HG03159 (cell line): ENCODE measurements at regions not wholly inside any gene's neighbourhood (a gene's known extent, or its start where the extent isn't known, plus 50 kb on each side); places are given as distances from the start of the nearest gene placed in this dataset.
"Not testable (repeated sequence)": the region's sequence is repeated elsewhere in the genome, so short reads cannot be mapped to it uniquely, and the experiment has no call there.

ENCODE experiments used
- ATAC-seq: cut with Tn5 transposase; IDR thresholded peaks from one replicate; pipeline ENCODE4 v1.9.1; 2021; ENCODE audit warnings: mild to moderate bottlenecking, moderate library complexity; ENCODE audit not compliant: unreplicated experiment

DNA sequence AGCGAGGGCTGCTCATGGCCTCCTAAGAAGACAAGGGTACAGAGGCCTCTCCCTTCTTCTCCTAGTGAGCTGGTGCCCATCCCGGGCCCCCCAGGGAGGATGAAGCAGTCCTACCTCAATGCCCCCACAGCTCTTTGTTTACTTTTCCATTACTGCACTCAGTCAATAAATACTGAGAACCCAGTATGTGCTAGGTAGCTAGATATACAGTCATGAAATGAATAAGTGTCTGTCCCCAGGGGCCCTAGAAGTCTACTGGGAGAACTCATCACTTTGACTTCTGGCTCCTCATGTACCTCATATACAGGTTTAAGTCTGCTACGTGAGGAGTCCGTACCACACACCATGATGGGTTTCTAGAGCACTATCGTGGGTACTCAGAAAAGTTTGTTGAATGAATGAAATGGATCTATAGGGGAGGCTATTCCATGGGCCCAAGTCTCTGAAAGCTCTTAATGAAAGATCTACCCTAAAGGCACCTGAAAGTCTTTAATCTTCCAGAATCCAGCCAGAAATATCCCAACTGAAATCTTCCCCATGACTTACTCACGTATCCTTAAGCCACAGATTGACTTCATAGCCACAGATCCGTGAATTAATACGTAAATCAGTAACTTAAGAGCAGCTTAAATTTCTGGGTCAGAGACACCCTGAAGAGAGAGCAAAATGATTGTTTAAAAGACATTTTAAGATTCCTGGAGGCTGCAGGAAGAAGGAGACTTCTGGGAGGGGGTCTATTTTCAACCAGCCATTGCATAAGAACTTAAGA, 51.6 kb upstream of the POMP start:
- no peak for ATAC-seq

DNA sequence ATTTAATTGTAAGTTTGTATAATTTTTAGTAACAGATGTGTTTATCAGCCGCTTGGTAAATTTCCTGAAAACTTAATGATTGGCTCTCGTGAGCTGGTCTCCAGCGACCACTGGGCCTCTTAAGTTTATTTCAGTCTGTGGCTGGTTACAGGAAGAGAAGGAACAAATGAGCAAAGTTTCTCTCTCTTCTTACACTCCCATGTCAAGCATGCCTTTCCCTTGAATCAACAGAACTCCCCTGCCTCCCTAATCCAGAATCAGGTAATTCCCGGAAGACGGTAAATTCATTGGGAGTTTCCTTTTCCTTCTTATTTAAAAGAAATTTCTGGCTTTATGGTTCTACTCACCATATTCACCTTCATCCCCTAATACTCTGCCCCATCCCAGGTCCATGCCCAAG, 52.5 kb upstream of the POMP start:
- ATAC-seq, result no peak

DNA sequence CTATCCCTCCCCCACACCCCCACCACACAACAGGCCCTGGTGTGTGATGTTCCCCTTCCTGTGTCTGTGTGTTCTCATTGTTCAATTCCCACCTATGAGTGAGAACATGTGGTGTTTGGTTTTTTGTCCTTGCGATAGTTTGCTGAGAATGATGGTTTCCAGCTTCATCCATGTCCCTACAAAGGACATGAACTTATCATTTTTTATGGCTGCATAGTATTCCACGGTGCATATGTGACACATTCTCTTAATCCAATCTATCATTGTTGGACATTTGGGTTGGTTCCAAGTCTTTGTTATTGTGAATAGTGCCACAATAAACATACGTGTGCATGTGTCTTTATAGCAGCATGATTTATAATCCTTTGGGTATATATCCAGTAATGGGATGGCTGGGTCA, 53.8 kb upstream of the POMP start:
- not testable (repeated sequence) for ATAC-seq

DNA sequence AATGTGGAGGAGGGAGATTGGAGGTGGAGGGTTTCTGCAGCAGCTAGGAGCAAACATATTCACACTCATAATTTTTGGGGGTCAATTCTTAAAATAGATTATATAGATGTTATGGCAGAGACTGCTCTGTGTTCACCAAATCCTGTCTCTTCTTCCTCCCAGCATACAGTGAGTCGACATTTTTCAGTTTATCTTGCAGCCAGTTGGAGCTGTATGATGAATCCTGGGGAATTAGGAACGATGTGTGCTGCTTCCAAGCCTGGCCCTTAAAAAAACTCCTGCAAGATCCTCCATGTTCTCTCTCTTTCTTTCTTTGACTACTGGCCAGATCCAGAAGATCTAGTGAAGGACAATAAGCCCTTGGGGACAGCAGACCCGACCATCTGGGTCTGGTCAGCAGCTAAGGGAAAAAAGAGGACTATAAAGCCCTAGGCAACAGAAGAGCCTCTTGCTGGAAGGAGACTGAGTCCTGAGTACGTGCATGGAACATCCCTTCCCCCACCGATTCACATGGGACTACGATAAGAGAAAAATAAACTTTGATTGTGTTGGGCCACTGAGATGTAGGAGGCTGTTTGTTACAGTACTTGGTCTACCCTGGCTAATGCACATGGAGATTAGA, 55.8 kb upstream of the POMP start:
- no peak for ATAC-seq

DNA sequence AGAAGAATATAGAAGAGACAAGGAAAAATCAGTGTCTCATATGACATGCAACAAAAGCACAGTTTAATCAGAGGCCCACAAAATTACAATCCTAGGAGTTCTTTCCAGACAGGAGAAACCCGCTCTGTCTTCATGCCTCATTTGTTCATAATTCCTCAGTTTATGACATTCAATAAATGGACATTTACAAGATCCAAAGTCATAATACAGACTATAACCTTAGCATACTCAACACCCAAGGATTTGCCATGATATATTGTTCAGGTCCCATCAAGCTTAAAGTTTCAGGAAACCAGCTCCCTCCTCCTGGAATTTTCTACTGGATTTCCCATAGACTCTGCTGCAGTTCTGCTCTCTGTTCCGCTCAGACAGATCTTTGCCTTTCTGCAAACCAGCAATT, 56.4 kb upstream of the POMP start:
- no peak for ATAC-seq

DNA sequence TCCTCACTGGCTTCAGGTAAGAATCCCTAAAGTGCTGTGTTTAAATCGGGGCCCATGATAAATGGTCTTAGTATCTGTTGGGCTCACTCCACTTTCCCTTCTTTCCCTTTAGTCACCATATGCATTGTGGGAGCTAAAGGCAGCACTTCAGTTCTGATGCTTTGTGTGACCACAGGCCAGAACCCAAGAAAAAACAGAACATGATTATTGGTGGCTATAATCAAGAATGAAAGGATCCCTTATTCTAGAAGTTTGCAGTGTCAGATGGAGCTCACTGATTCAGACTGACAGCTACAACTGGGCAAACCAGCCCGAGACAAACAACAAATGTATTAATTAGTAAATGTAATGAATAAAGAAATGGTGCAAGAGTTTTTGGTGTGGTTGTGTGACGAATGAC, 57.3 kb upstream of the POMP start:
- no peak for ATAC-seq

DNA sequence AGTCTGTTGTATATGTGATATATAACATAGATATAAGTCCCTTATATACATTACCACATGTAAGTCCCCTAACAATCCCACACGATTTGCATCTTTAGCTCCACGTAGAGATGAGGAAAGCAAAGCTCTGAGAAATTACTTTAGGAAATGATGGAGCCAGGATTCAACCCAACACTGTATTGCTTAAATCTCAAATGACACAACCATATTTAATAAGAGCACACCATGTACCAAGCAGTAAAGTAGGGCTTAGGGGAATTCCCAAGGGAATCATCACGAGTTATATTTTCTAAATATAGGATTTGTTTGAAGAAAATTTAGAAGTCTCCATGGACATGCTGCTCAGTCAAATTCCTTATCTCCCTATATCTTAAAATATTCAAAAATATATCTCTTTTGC, 61.3 kb upstream of the POMP start:
- ATAC-seq, result no peak

DNA sequence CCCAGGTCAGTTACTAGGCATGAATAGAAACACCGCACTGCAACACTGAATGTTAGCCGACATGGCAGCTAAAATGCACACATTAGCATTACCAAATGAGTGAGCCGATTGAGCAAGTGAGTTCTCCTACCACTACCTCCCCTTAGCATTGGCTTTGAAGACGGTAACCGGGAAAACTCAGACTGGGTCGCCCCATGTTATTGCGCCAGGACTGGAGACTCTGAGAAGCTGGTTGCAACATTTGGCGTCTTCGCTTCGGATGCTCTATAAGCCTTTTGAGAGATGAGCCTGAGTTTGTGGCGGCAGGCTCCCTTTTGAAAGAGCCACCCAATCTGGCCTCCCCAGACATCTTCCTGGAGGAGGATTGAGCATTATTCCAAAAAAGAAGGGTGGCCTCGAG, 68.5 kb upstream of the POMP start:
- ATAC-seq, result no peak

DNA sequence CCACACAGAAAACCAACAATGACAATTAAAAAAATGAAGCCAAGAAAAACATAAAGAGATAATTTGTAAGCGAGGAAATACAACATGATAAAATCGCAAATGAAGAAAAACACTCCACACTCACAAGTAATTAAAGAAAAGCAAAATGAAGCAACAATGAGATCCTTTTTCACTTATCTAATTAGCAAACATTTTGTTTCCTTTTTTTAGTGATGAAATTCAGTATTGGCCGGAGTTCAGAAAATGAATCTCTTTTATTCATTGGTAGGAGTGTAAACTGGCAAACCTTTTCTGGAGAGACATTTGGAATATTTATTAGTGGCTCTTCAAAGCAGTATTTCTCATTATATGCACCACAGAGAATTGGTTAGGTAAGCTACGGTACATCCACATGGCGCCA, 70.6 kb upstream of the POMP start:
- ATAC-seq, result no peak

DNA sequence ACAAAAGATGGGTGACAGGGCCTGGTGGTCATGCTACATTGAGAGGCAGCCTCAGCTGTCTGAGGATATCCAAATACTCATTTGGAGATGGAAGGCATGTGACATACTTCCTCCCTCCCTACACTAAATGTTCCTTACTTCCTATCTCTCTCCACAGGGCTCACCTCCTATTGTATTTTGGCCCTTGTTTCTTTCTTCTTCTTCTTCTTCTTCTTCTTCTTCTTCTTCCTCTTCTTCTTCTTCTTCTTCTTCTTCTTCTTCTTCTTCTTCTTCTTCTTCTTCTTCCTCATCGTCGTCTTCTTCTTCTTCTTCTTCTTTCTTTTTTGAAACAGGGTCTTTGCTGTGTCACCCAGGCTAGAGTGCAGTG, 71.8 kb upstream of the POMP start:
- ATAC-seq, result no peak

DNA sequence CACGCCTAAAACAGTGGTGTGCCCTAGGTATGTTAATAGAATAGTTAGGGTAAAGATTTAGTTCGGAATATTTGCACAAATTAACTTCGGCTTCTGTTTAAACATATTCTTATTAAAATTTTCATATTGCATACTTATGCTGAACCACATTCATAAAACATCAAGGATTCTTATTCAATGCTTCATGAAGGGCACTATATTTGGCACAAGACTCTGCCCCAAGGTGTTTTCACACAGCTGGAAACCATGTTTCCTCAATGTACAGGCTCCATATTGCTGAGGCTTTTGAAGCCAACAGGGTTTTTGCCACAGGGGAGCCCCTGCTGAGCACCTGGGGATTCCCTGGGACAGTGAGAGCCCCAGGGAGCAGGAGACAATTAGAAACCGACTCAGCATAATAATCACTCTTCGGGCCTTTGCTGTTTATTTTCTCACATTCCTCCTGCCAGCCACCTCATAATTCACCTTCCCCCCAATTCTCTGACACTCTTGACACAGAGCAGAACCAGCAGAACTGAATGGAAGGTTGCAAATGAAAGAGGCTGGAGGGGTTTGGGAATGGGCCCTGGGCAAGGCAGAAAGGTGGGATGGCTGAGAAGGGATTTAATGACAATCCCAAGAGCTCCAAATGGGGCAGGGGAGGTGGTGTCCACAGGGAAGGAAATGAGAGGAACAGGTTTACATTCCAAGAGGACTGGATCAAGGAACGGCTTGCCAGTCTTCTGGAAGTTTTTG, 72.3 kb upstream of the POMP start:
- ATAC-seq, result no peak

DNA sequence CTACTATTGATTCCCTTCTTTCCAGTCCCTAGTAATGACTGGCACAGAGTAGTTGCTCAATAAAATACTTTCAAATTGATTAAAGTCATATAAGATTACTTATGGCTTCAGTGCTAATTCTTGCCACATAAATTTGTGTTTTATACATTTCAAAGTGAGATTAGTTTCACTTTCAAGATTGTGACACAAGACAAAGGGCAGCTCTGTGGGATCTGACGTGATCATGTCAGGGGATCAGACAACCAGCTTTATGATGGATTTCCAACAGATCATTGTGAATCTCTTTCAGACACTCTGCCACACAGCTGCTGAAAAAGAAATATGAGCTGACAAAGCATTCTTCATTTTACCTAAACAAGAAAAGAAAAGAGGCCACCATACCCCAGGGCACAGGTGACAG, 73.4 kb upstream of the POMP start:
- no peak for ATAC-seq

DNA sequence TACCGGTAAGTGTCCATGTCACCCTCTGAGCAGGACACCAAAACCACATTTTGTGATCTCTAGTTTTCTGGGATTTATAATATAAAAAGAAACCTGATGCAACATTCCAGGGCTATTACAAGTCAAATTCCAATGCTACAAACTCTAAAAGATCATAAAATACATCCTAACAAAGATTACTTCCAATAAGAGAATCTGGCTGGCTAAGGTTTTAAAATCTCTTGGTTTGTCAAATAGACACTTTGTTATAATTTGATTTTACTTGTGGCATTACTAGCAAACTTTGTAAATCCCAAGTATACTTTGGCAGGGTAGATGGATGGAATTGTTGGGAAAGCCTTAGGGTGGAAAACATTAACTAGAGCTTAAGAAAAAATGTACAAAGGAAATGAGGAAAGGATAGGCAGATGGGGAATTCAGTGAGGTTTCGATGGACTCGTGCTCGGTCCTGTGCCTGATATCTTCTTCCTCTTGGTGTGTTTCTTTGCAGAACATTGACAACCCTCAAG, 74.0 kb upstream of the POMP start:
- ATAC-seq, result no peak

DNA sequence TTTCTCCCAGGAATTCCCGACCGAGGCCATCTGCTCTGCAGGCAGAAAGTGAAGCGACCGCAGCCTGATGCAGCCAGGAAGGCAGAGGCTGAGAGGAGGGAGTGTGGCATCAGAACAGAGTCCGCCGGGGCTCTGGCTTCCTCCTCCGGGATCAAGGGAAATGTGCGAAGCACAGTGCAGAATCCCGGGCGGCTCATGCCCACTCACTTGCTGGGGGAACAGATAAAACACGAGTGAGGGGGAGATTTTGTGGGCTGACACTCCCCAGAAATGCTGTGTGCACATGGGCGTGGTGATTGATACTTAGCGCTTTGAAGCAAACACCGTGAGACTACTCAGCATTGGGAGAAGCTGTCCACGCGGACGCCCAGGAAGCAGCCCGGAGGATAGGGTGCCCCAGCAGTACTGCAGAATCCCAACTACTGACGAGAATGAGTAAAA, 75.3 kb upstream of the POMP start:
- ATAC-seq, result no peak

DNA sequence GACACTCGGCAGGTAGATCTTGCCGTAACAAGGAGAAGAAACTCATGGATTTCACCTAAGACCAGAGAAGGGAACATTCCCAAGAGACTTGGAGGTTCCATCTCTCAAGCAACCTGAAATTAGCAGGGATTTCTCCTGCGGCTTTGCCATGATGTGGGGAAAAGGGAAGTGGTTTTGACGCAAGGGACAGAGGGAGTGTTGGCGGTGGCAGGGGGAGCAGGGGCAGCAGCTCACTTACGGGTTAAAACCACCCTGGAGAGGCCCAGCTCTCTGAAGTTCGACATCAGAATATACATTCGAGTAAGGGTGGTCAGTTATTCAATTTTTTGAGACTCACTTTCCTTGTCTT, 76.1 kb upstream of the POMP start:
- no peak for ATAC-seq

DNA sequence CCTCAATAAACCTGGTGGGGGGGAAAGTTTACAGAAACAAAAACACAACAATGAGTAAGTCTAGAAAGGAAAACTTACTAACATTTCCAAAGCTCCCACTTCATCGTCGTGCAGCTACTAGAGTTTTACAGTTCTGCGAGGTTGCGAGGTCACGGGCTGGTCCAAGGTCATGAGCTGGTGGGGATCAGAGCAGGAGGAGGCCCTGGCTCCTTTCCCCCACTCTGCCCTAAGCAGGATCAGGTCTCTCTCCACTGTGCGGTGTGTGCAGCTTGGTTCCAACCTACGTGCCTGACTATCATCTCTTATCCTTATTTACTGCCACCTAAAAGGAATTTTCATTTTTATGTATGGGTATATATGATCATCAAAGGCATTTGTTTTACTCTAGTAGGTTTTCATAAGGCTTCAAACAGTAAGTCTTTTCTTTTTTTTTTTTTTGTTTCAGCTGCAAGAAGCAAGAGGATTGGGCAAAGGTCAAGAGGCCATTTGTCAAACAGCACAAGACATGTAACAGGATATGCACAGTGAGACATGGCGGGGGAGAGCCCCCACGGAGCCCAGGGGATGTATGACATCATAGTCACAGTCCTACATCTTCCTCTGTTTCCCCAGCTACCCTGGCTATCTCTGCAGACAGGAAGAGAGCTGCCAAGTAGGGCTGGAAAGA, 76.6 kb upstream of the POMP start:
- ATAC-seq, result no peak

DNA sequence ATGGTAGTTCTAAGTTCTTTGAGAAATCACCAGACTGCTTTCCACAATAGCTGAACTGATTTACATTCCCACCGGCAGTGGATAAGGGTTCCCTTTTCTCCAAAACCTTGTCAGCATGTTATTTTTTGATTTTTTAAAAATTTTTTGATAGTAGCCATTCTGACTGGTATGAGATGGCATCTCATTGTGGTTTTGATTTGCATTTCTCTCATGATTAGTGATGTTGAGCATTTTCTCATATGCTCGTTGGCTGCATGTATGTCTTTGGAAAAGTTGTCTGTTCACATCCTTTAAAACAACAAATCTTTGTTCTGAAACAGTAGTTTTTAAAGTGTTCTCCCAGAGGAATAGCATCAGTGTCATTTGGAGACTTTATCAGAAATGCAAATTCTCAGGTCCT, 77.5 kb upstream of the POMP start:
- ATAC-seq, result no peak

DNA sequence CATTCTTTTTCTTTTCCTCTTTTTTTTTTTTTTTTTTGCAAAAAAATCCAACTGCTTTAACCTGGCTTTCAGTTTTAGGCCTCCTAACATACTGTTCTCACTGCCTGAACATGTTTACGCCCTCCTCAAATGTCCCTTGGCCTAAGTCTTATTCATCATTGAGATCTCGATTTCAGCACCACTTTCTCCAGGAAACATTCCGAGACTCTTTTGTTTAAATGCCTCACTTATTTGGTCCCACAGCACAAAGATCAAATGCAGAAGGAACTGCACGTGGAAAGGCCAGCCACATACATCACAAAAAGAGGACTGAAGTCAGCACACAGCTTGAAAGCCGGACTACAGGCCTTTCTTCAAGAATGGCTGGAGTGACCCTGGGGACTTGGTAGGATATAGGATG, 79.2 kb upstream of the POMP start:
- no peak for ATAC-seq

DNA sequence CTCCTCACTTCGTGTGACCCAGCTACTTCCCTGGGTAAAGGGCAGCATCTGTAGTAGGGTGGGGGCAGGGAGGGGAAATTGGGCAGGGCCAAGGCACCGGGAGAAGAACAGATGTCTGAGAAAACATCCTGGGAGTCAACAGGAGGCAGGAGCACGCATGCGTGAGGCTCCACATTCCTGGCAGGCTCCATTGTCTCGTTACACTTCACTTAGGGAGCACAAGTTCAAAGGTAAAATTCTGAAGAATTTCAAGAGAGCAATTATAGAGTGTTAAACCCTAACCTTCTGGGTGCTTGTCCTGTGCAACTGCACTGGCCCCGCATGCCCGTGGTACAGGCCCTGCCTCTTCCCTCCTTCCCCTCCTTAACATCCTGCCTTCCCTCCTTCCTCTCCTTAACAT, 79.6 kb upstream of the POMP start:
- no peak for ATAC-seq

DNA sequence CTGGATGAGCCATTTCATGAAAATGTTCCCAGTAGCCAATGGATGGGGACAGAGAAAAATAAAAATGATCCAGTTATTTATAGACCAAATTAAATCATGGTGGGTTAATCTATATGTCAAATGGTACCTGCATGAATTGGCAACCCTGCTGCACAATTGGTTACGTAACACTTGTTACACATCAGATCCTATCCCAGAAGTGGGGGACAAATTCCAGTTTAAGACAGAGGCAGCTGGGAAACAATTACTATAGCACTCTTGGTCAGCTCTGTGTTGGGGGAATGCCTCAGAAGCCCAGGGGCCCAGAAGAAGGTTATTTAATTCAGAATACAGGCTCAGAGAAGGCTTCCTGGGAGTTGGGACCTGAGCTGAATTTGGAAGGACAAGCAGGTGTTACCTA, 81.1 kb upstream of the FLT1 start:
- no peak for ATAC-seq

DNA sequence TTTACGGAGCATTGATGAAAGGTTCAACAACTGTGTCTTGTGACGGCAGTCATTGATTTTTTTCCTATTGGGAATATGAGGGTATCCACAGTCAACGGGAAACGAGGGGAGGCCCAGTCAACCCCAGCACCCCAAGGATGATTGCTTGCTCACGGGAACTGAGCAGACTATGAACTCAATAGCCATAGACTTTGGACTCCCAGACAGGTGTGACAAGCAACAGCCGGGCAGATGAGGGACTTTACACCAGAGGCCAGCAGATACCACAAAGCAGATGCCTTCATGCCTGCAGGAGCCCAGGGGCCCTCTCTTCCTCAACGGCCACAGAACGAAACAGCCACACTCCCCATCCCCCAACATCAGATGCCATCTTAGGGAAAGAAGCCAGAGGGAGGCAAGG, 80.3 kb upstream of the FLT1 start:
- no peak for ATAC-seq
